ENCODE measurements at regions not wholly inside any gene's neighbourhood (a gene's known extent, or its start where the extent isn't known, plus 50 kb on each side); places are given as distances from the start of the nearest gene placed in this dataset.

GRCh38 chr5:36365896-36366295 lies 64.2 kb upstream of the RANBP3L start:
- TF ChIP-seq POLR2A (IDR thresholded peaks at IDR 0.05) (no peak), CTCF (IDR thresholded peaks at IDR 0.05) (no peak), EP300 (IDR thresholded peaks at IDR 0.05) (no peak), POLR2AphosphoS5 (IDR thresholded peaks at IDR 0.05) (no peak)

All from stomach (tissue), 4 donors.